Ecto neural progenitor cell (in vitro differentiated cells): ENCODE measurements at regions not wholly inside any gene's neighbourhood (a gene's known extent, or its start where the extent isn't known, plus 50 kb on each side); places are given as distances from the start of the nearest gene placed in this dataset.

Experiments
- DNase-seq: peaks from one replicate; pipeline ENCODE4 v3.0.0-alpha.2; 2018; ENCODE audit warnings: low spot score

GRCh38 chr7:156156734-156157408, 344.6 kb upstream of the SHH start:
- DNase-seq: peak; percentile 73

DNA sequence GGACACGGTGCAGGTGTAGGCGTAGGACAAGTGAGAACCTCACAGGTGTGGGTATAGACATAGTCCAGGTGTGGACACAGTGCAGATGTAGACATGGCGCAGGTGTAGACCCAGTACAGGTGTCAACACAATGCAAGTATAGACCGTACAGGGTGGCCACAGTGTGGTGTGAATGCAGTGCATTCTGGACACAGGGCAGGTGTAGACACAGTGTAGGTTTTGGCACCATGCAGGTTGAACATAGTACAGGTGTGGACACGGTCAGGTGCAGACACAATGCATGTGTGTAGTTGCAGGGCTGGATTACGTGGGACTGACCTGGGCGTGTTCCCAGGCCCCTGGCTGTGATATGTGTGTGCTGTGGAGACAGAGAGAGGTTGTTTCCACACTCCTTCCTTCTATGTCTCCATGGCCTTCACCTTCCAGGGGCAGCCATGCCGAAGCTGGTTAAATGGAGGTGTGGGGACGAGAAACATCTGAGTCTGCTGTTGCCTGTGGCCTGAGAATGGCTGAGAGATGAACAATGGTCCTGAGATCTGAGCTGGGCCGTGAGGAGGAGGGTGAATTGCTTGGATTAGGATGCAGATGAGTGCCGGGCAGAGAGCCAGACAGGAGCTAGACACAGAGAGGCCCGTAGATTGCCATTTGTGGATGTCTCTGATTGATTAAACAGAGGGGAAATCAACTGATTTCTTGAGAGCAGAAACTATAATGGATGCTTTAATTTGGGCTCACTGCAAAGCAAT, 343.9 kb upstream of the SHH start:
- DNase-seq: peak; percentile 46

- DNase-seq: no peak
Measured at GRCh38 chr7:156153590-156153989, 341.3 kb upstream of the SHH start.

DNA sequence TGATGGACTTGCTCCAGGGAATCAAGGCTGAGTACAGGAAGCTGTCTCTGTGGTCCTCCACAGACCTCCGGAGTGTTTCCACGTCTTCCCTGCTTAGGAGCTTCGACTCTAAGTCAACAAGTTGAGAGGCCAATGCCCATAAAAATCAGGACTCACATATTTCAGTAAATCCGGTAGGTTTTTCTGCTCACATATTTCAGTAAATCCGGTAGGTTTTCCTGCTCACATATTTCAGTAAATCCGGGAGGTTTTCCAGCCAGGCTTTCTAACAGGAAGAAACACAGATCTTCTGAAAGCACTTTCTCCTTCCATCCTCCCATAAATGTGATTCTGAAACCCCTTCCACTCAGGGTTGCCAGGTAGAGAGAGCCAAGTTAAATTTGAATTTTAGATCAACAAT, 340.1 kb upstream of the SHH start:
- no peak for DNase-seq

- DNase-seq: no peak
Measured at GRCh38 chr7:156151658-156152057, 339.4 kb upstream of the SHH start.

- no peak for DNase-seq
Measured at GRCh38 chr7:156151078-156151477, 338.8 kb upstream of the SHH start.

DNA sequence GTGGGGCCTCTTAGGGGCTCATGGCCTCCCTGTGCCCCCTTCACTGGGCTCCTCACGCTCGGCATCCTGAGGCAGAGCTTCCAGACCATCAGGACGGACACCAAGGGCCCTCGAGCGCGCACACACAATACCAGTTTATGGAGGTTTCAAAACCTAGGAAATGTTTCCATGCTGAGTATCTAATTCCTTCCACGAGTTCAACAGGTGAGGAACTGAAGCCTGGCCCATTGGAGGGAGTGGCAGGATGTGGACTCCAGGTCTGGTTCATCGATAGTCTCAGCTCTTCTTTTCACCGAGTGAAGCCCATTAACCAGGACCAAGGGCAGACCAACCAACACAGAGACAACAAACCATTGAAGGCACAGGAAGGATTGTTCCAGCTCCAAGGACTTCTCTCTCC, 336.7 kb upstream of the SHH start:
- no peak for DNase-seq

DNA sequence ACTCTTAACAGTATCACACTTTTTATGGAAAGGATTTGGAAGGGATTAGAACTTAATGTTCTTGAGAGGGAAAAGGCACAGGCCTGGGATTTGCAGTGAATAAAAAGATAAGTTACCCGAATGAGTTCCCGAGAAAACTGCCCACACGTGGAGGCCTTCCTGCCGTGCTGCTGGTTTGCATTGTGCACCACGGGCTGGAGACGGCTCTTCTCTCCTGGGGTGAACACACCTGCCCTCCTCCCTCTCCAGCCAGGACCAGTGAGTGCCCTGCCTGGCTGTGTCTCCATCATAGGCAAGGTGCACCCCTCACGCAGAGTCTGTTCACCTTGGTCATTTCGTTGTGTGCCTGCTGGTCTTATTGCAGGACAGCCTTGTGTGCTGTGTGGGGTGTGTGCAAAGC, 336.3 kb upstream of the SHH start:
- no peak for DNase-seq

GRCh38 chr7:156147756-156148504, 335.7 kb upstream of the SHH start:
- DNase-seq: no peak

DNA sequence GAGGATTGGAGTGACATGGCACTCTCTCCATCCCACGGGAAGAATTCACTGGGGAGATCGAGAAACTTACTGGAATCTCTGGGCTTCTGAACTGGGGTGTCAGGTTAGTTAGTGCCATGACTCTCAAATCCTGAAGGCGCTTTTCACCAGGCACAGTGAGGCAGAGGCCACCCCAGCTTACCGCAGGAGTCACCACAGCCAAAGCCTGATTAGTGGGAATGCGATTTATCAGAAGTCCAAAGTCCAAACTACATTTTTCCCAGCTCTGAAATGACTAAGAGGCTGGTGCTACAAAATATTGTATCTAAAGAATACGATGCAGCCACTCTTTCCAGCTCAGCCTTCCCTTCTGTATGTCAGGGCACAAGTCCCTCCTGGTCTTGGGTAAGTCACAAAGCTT, 334.8 kb upstream of the SHH start:
- no peak for DNase-seq

- no peak for DNase-seq
Measured at GRCh38 chr7:156145996-156146395, 333.7 kb upstream of the SHH start.

DNA sequence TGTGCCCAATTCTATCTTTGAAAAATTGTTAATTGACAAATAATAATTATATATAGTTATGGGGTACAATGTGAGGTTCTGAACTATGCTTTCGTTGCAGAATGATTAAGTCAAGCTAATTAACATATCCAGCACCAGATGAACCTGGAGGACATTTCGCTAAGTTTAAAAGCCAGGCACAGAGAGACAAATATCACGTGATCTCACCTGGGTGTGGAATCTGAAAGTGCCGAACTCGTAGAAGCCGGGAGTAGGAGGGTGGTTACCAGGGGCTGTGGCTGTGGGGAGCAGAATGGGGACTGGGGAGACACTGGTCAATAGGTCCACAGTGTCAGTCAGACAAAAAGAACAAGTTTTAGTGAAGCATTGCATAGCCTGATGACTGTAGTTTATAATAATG, 332.9 kb upstream of the SHH start:
- DNase-seq: no peak

- no peak for DNase-seq
Measured at GRCh38 chr7:156143683-156144082, 331.4 kb upstream of the SHH start.

- no peak for DNase-seq
Measured at GRCh38 chr7:156143158-156143557, 330.9 kb upstream of the SHH start.

GRCh38 chr7:156141941-156142340, 329.7 kb upstream of the SHH start:
- DNase-seq: no peak

DNA sequence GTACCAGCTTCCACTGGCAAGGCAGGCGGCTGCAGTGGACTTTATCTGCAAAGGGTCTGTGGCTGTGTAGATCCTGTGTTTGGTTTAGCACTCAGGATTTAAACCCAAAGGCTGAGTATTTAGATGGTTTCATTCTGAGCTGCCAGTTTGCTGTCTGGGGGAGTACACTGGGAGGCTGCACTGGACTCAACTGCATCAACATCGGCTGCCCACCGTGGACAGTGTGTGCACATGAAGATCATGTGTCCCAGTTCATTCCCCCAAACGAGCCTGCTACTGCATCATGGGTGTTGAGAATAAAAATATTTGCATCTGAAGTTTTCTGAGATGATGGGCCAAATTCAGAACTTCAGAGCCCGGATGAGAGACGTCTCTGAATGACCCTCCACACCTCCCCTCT, 328.6 kb upstream of the SHH start:
- no peak for DNase-seq

DNA sequence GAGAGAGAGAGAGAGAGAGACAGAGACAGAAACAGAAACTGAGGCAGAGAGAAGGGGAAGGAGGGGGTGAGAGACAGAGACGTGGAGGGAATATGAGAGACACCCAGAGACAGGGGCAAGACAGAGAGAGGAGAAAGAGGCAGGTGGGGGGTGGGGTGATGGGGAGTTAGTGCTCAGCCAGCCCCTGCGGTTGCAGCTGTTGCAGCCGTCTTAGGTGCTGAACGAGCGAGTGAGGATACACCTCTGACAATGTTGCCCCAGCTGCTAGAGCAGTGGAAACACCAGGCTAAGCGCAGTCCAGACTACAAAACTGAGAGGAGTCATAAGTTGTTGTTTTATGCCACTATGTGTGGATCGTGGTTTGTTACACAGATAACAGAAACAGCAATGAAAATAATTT, 328.2 kb upstream of the SHH start:
- DNase-seq: no peak

DNA sequence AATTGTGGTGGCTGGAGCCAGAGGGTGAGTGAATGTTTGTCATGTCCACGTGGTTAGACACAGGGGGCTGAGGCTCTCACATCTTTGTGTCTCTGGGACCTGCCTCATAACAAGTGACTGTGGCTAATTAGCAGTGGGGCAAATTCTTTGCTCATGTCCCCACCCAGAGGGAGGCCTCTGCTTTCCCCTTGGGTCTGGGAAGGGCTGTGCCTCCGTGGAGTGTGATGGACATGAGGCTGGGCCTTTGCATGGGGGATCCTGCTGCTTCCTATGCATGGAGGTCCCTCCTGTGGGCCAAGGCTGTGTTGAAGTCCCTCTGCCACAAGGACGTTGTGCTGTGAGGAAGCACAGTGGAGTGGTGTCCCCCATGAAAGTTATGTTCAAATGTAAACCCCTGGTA, 327.4 kb upstream of the SHH start:
- peak; percentile 22 for DNase-seq

DNA sequence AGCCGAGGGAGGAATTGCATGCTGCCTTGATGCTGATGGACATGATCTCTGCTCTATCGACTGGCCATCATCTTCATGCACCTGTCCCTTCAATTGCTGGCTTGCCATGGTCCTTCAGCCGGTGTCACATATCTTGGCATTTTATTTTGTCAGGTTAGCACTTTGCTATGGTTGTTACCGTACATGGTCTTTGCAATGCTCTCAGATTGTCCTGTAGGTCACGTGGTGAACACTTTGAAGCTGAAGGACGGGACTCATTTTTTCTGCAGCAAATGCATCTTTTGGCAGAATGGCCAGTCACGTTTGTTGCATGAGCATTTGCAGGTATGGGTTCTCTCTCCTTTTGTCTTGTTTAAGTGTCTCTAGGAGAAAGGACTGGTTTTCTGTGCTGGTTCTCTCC, 326.8 kb upstream of the SHH start:
- no peak for DNase-seq

- DNase-seq: no peak
Measured at GRCh38 chr7:156131881-156132280, 319.6 kb upstream of the SHH start.

DNA sequence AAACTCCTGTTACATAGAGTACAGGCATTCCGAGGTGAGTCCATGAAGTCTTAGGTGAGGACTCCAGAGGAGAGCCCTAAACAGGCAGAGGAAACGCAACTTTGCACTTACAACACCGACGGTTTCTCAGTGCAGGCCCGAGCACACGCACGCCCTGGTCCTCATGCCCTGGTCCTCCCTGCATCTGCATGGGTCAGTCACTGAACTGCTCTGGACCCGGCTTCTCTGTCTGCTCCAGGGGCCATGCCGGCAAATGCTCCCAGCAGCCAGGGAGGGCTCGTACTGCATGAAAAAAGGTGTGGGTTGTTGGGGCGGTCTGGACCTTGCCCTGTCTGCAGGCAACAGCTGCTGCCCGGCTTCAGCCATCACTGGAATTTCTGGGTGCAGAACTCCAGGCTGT, 317.3 kb upstream of the SHH start:
- DNase-seq: no peak

DNA sequence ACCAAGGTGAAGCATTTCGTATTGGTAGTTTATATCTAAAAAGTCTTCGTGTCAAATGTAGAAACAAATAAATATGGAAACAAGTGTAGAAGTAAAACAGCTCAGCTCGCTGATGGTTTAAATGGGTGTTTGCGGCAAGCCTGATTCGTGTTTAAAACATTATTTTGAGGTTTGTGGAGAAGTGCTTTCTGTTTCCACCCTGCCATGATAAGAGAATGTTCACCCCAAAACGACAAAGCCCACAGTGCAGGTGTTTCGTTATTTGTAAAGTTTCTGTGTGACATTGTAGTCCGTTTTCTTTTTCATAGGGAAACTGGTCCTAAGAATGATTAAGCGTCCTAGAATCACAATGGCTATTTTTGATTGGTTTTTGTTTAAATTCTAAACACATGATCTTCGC, 316.2 kb upstream of the SHH start:
- DNase-seq: no peak
